CD4-positive, alpha-beta T cell (primary cell): ENCODE measurements at regions not wholly inside any gene's neighbourhood (a gene's known extent, or its start where the extent isn't known, plus 50 kb on each side); places are given as distances from the start of the nearest gene placed in this dataset.

ENCODE experiments used
- ATAC-seq: fragments of 200-7000 bp; cut with Tn5 transposase; one replicate; pipeline ENCODE4 v1.10.0; 2022; ENCODE audit warnings: mild to moderate bottlenecking; ENCODE audit not compliant: poor library complexity
- CTCF ChIA-PET: fragments of 350-600 bp; sonication (Branson Sonifier 250); formaldehyde crosslinking; loops from one replicate; lab custom pipeline; 2021; ENCODE audit warnings: antibody characterized with exemption, inconsistent platforms; lab: Charles Lee
- POLR2A ChIA-PET: fragments of 350-600 bp; sonication (Branson Sonifier 250); formaldehyde crosslinking; loops from one replicate; lab custom pipeline; 2021; ENCODE audit warnings: antibody characterized with exemption, inconsistent platforms; lab: Charles Lee
- DNase-seq, 14 experiments: peaks; one replicate each; pipeline ENCODE4 v3.0.0-alpha.2; 2013 to 2020; ENCODE audit warnings: mixed read lengths in 2 of 14
- H3K27ac ChIP-seq, 2 donors: one replicate each; pipeline versions ENCODE4 v1.5.1 to v1.7.0; 2013; ENCODE audit warnings: low read length in 2 of 2, low read depth in 1 of 2, mild to moderate bottlenecking in 1 of 2
- H3K27me3 ChIP-seq, 2 experiments: 1 replicate in 1 of 2; 2 replicates in 1 of 2; pipeline versions ENCODE4 v1.6.1 to v1.7.0; 2013; ENCODE audit warnings: low read length in 2 of 2, control low read depth in 1 of 2, mild to moderate bottlenecking in 1 of 2, moderate library complexity in 1 of 2; ENCODE audit not compliant: insufficient read depth in 2 of 2, control insufficient read depth in 1 of 2
- H3K36me3 ChIP-seq: one replicate; pipeline ENCODE4 v1.6.1; 2013; ENCODE audit warnings: low read length, control low read depth; ENCODE audit not compliant: insufficient read depth
- H3K4me1 ChIP-seq: one replicate; pipeline ENCODE4 v1.6.1; 2013; ENCODE audit warnings: low read length, control low read depth; ENCODE audit not compliant: insufficient read depth
- H3K4me3 ChIP-seq: one replicate; pipeline ENCODE4 v1.5.1; 2013; ENCODE audit warnings: mild to moderate bottlenecking, low read length, moderate library complexity
- H3K9me3 ChIP-seq, 2 experiments: 1 replicate in 1 of 2; 2 replicates in 1 of 2; pipeline versions ENCODE4 v1.6.1 to v1.7.0; 2013; ENCODE audit warnings: low read length in 2 of 2, mild to moderate bottlenecking in 2 of 2, control low read depth in 1 of 2, moderate library complexity in 1 of 2; ENCODE audit not compliant: control insufficient read depth in 1 of 2, insufficient read depth in 1 of 2
- H3K27ac Mint-ChIP-seq: one replicate; pipeline ENCODE4 v1.8.0; 2020; ENCODE audit warnings: mixed read lengths
- H3K27me3 Mint-ChIP-seq: one replicate; pipeline ENCODE4 v1.8.0; 2021; ENCODE audit warnings: mixed read lengths
- H3K36me3 Mint-ChIP-seq: one replicate; pipeline ENCODE4 v1.8.0; 2021; ENCODE audit warnings: low read depth, mixed read lengths
- H3K4me1 Mint-ChIP-seq: one replicate; pipeline ENCODE4 v1.8.0; 2021; ENCODE audit warnings: low read depth, mixed read lengths
- H3K4me3 Mint-ChIP-seq: one replicate; pipeline ENCODE4 v1.8.0; 2020; ENCODE audit warnings: mild to moderate bottlenecking, mixed read lengths
- H3K9me3 Mint-ChIP-seq: one replicate; pipeline ENCODE4 v1.8.0; 2020; ENCODE audit warnings: mixed read lengths
- CTCF ChIP-seq: fragments of 200-600 bp; IDR thresholded peaks from one replicate; pipeline ENCODE4 v1.8.0; 2022; ENCODE audit warnings: antibody characterized with exemption, mild to moderate bottlenecking
- intact Hi-C, 2 experiments: fragments of 100-400 bp; cut with DNase I in 1 of 2; cut with micrococcal nuclease in 1 of 2; formaldehyde crosslinking; loops; one replicate each; pipeline versions ENCODE4 v1.15.1 to v1.9.0; 2023 to 2025; cut with DNase I, micrococcal nuclease

- TF ChIP-seq CTCF: no peak
- Mint-ChIP-seq H3K4me1 (no peaks in the 10 kb centered on the region), H3K9me3 (peaks cover 8% of the 10 kb centered on the region), H3K27me3 (no peaks in the 10 kb centered on the region), H3K36me3 (no peaks in the 10 kb centered on the region), H3K27ac (no peak overlapping the region), H3K4me3 (no peak overlapping the region)
- intact Hi-C loops: no loop called here
- Histone ChIP-seq H3K9me3 (peaks cover 0 to 4% of the 10 kb centered on the region in 2 experiments), H3K4me3 (no peak overlapping the region), H3K36me3 (no peaks in the 10 kb centered on the region), H3K27me3 (no peaks in the 10 kb centered on the region), H3K27ac (no peak overlapping the region), H3K4me1 (no peaks in the 10 kb centered on the region)
- CTCF ChIA-PET: no interaction called here
- POLR2A ChIA-PET: no interaction called here
- no peak for ATAC-seq
- no peak for DNase-seq
Measured at GRCh38 chr4:126748736-126749135, 884.0 kb upstream of the INTU start.

GRCh38 chr4:126750723-126751122 is 882.0 kb upstream of the INTU start:
- H3K27ac Mint-ChIP-seq: no peak overlapping the region
- H3K27ac ChIP-seq: no peak overlapping the region
- intact Hi-C loops: no loop called here
- H3K4me3 Mint-ChIP-seq: no peak overlapping the region
- H3K36me3 ChIP-seq: no peaks in the 10 kb centered on the region
- peaks cover 8% of the 10 kb centered on the region for H3K9me3 Mint-ChIP-seq
- H3K9me3 ChIP-seq: peaks cover 0 to 4% of the 10 kb centered on the region in 2 experiments
- H3K4me1 Mint-ChIP-seq: no peaks in the 10 kb centered on the region
- no peaks in the 10 kb centered on the region for H3K36me3 Mint-ChIP-seq
- TF ChIP-seq CTCF: no peak
- no peaks in the 10 kb centered on the region for H3K4me1 ChIP-seq
- no peak for ATAC-seq
- no peak overlapping the region for H3K4me3 ChIP-seq
- no peaks in the 10 kb centered on the region for H3K27me3 Mint-ChIP-seq
- no peaks in the 10 kb centered on the region for H3K27me3 ChIP-seq
- no peak for DNase-seq
- CTCF ChIA-PET: interaction anchor here (1.3 kb wide), 1 partner anchor 18 kb away, joined by 3 read pairs; no protein-coding TSS in a partner anchor
- POLR2A ChIA-PET: no interaction called here

GRCh38 chr4:126752126-126752525 is 880.6 kb upstream of the INTU start:
- Histone ChIP-seq H3K27me3 (no peaks in the 10 kb centered on the region), H3K27ac (no peak overlapping the region), H3K4me1 (no peaks in the 10 kb centered on the region), H3K9me3 (peaks cover 0 to 4% of the 10 kb centered on the region in 2 experiments), H3K4me3 (no peak overlapping the region), H3K36me3 (no peaks in the 10 kb centered on the region)
- ChIA-PET CTCF (interaction anchor here (1.3 kb wide), 1 partner anchor 16 kb away, joined by 3 read pairs; no protein-coding TSS in a partner anchor), POLR2A (no interaction called here)
- Mint-ChIP-seq H3K4me1 (no peaks in the 10 kb centered on the region), H3K9me3 (peaks cover 4% of the 10 kb centered on the region), H3K27me3 (no peaks in the 10 kb centered on the region), H3K36me3 (no peaks in the 10 kb centered on the region), H3K27ac (no peak overlapping the region), H3K4me3 (no peak overlapping the region)
- no peak for TF ChIP-seq CTCF
- ATAC-seq: no peak
- no peak for DNase-seq
- intact Hi-C loops: no loop called here
